GM19468 (cell line): ENCODE measurements at regions not wholly inside any gene's neighbourhood (a gene's known extent, or its start where the extent isn't known, plus 50 kb on each side); places are given as distances from the start of the nearest gene placed in this dataset.
"Not testable (repeated sequence)": the region's sequence is repeated elsewhere in the genome, so short reads cannot be mapped to it uniquely, and the experiment has no call there.

Experiments used
- ATAC-seq: cut with Tn5 transposase; IDR thresholded peaks from one replicate; pipeline ENCODE4 v1.9.1; 2021; ENCODE audit warnings: mild to moderate bottlenecking, moderate library complexity, moderate number of reproducible peaks; ENCODE audit not compliant: unreplicated experiment; ENCODE audit errors: extremely low read depth

GRCh38 chr14:82636426-82636825 is 1102.8 kb upstream of the SEL1L start:
- ATAC-seq, result no peak

GRCh38 chr14:82641050-82641540 is 1107.4 kb upstream of the SEL1L start:
- no peak for ATAC-seq

GRCh38 chr14:82642425-82642824 is 1108.8 kb upstream of the SEL1L start:
- no peak for ATAC-seq

GRCh38 chr14:82647088-82647810 is 1113.6 kb upstream of the SEL1L start:
- ATAC-seq, result no peak

- ATAC-seq, result no peak
Observed at GRCh38 chr14:82655770-82656169, 1122.1 kb upstream of the SEL1L start.

GRCh38 chr14:82657186-82657675 is 1123.6 kb upstream of the SEL1L start:
- ATAC-seq, result no peak

- ATAC-seq, result no peak
Observed at GRCh38 chr14:82661258-82661657, 1127.6 kb upstream of the SEL1L start.

GRCh38 chr14:82667006-82667405 is 1133.4 kb upstream of the SEL1L start:
- ATAC-seq, result no peak

GRCh38 chr14:82667501-82667900 is 1133.8 kb upstream of the SEL1L start:
- ATAC-seq, result no peak

GRCh38 chr14:82676403-82676802 is 1142.8 kb upstream of the SEL1L start:
- ATAC-seq, result no peak

- ATAC-seq, result no peak
Observed at GRCh38 chr14:82689948-82690347, 1156.3 kb upstream of the SEL1L start.

GRCh38 chr14:82691191-82691590 is 1157.5 kb upstream of the SEL1L start:
- not testable (repeated sequence) for ATAC-seq

- no peak for ATAC-seq
Observed at GRCh38 chr14:82694820-82695219, 1161.2 kb upstream of the SEL1L start.

GRCh38 chr14:82704218-82704617 is 1170.6 kb upstream of the SEL1L start:
- ATAC-seq, result no peak

- ATAC-seq, result no peak
Observed at GRCh38 chr14:82710267-82710841, 1176.7 kb upstream of the SEL1L start.

GRCh38 chr14:82719617-82720016 is 1186.0 kb upstream of the SEL1L start:
- no peak for ATAC-seq

GRCh38 chr14:82720431-82720830 is 1186.8 kb upstream of the SEL1L start:
- no peak for ATAC-seq

- ATAC-seq, result no peak
Observed at GRCh38 chr14:82720946-82721345, 1187.3 kb upstream of the SEL1L start.

GRCh38 chr14:82724316-82724715 is 1190.7 kb upstream of the SEL1L start:
- no peak for ATAC-seq

- no peak for ATAC-seq
Observed at GRCh38 chr14:82725213-82725612, 1191.6 kb upstream of the SEL1L start.

- ATAC-seq, result no peak
Observed at GRCh38 chr14:82731526-82731925, 1197.9 kb upstream of the SEL1L start.

GRCh38 chr14:82740547-82740946 is 1206.9 kb upstream of the SEL1L start:
- no peak for ATAC-seq
